Activated T-helper 1 cell treated with anti-CD3 and anti-CD28 coated beads, Interleukin-12 subunit alpha, Interleukin-12 subunit beta, Interleukin-2, Interleukin-4 antibody, amounts not matched to agents 30 ng/mL and 10 ng/mL and 1 ng/mL, durations not matched to agents 14 hours and 24 hours and 36 hours (primary cell): ENCODE measurements at regions not wholly inside any gene's neighbourhood (a gene's known extent, or its start where the extent isn't known, plus 50 kb on each side); places are given as distances from the start of the nearest gene placed in this dataset.

Experiments
- DNase-seq: peaks from one replicate; pipeline ENCODE4 v3.0.0; 2021; ENCODE audit warnings: low spot score
- H3K27ac Mint-ChIP-seq: one replicate; pipeline ENCODE4 v1.8.0; 2021; ENCODE audit warnings: mild to moderate bottlenecking, mixed read lengths
- H3K27me3 Mint-ChIP-seq: one replicate; pipeline ENCODE4 v1.8.0; 2022; ENCODE audit warnings: mild to moderate bottlenecking, moderate library complexity, mixed read lengths; ENCODE audit not compliant: insufficient read depth
- H3K36me3 Mint-ChIP-seq: one replicate; pipeline ENCODE4 v1.8.0; 2021; ENCODE audit warnings: low read depth, mixed read lengths
- H3K4me1 Mint-ChIP-seq: one replicate; pipeline ENCODE4 v1.8.0; 2021; ENCODE audit warnings: low read depth, mixed read lengths
- H3K4me3 Mint-ChIP-seq: one replicate; pipeline ENCODE4 v1.8.0; 2021; ENCODE audit warnings: mild to moderate bottlenecking, moderate library complexity, mixed read lengths
- H3K9me3 Mint-ChIP-seq: one replicate; pipeline ENCODE4 v1.8.0; 2021; ENCODE audit warnings: mixed read lengths
- intact Hi-C: fragments of 100-400 bp; cut with micrococcal nuclease; formaldehyde crosslinking; loops from one replicate; pipeline ENCODE4 v1.15.1; 2024

- no peak overlapping the region for H3K4me3 Mint-ChIP-seq
- intact Hi-C loops = no loop called here
- no peaks in the 10 kb centered on the region for H3K27me3 Mint-ChIP-seq
- H3K9me3 Mint-ChIP-seq = no peaks in the 10 kb centered on the region
- H3K36me3 Mint-ChIP-seq = no peaks in the 10 kb centered on the region
- H3K27ac Mint-ChIP-seq = no peak overlapping the region
- H3K4me1 Mint-ChIP-seq = no peaks in the 10 kb centered on the region
- DNase-seq = no peak
Observed at GRCh38 chr13:58767566-58767965, 1136.0 kb downstream of the PCDH17 start.

- H3K36me3 Mint-ChIP-seq = no peaks in the 10 kb centered on the region
- no peaks in the 10 kb centered on the region for H3K4me1 Mint-ChIP-seq
- no peak for DNase-seq
- intact Hi-C loops = no loop called here
- H3K4me3 Mint-ChIP-seq = no peak overlapping the region
- H3K9me3 Mint-ChIP-seq = peaks cover 4% of the 10 kb centered on the region
- no peak overlapping the region for H3K27ac Mint-ChIP-seq
- H3K27me3 Mint-ChIP-seq = no peaks in the 10 kb centered on the region
Observed at GRCh38 chr13:58773280-58773859, 1141.8 kb downstream of the PCDH17 start.

- intact Hi-C loops = no loop called here
- no peak for DNase-seq
- Mint-ChIP-seq H3K9me3 (peaks cover 11% of the 10 kb centered on the region), H3K27ac (no peak overlapping the region), H3K4me1 (no peaks in the 10 kb centered on the region), H3K27me3 (no peaks in the 10 kb centered on the region), H3K4me3 (no peak overlapping the region), H3K36me3 (no peaks in the 10 kb centered on the region)
Observed at GRCh38 chr13:58782736-58783135, 1151.2 kb downstream of the PCDH17 start.

GRCh38 chr13:58792854-58793253 lies 1161.3 kb downstream of the PCDH17 start:
- Mint-ChIP-seq H3K9me3 (peaks cover 3% of the 10 kb centered on the region), H3K27ac (no peak overlapping the region), H3K4me3 (no peak overlapping the region), H3K27me3 (no peaks in the 10 kb centered on the region), H3K36me3 (no peaks in the 10 kb centered on the region), H3K4me1 (no peaks in the 10 kb centered on the region)
- DNase-seq = no peak
- intact Hi-C loops = no loop called here

GRCh38 chr13:58795715-58796114 lies 1164.2 kb downstream of the PCDH17 start:
- Mint-ChIP-seq H3K36me3 (no peaks in the 10 kb centered on the region), H3K27ac (no peak overlapping the region), H3K27me3 (no peaks in the 10 kb centered on the region), H3K9me3 (no peaks in the 10 kb centered on the region), H3K4me3 (no peak overlapping the region), H3K4me1 (no peaks in the 10 kb centered on the region)
- no peak for DNase-seq
- intact Hi-C loops = no loop called here

GRCh38 chr13:58804832-58805231 lies 1173.3 kb downstream of the PCDH17 start:
- H3K9me3 Mint-ChIP-seq = no peaks in the 10 kb centered on the region
- no peaks in the 10 kb centered on the region for H3K27me3 Mint-ChIP-seq
- intact Hi-C loops = no loop called here
- no peaks in the 10 kb centered on the region for H3K36me3 Mint-ChIP-seq
- H3K27ac Mint-ChIP-seq = no peak overlapping the region
- no peaks in the 10 kb centered on the region for H3K4me1 Mint-ChIP-seq
- H3K4me3 Mint-ChIP-seq = no peak overlapping the region
- no peak for DNase-seq

GRCh38 chr13:58806401-58806800 lies 1174.9 kb downstream of the PCDH17 start:
- intact Hi-C loops = no loop called here
- no peaks in the 10 kb centered on the region for H3K4me1 Mint-ChIP-seq
- DNase-seq = no peak
- no peaks in the 10 kb centered on the region for H3K36me3 Mint-ChIP-seq
- no peaks in the 10 kb centered on the region for H3K27me3 Mint-ChIP-seq
- no peaks in the 10 kb centered on the region for H3K9me3 Mint-ChIP-seq
- H3K27ac Mint-ChIP-seq = no peak overlapping the region
- H3K4me3 Mint-ChIP-seq = no peak overlapping the region

GRCh38 chr13:58823701-58824100 lies 1192.2 kb downstream of the PCDH17 start:
- DNase-seq = no peak
- Mint-ChIP-seq H3K9me3 (peaks cover 21% of the 10 kb centered on the region), H3K27me3 (no peaks in the 10 kb centered on the region), H3K27ac (no peak overlapping the region), H3K36me3 (no peaks in the 10 kb centered on the region), H3K4me3 (no peak overlapping the region), H3K4me1 (no peaks in the 10 kb centered on the region)
- intact Hi-C loops = no loop called here

- H3K4me3 Mint-ChIP-seq = no peak overlapping the region
- no peaks in the 10 kb centered on the region for H3K27me3 Mint-ChIP-seq
- intact Hi-C loops = no loop called here
- H3K27ac Mint-ChIP-seq = no peak overlapping the region
- H3K9me3 Mint-ChIP-seq = peaks cover 19% of the 10 kb centered on the region
- no peaks in the 10 kb centered on the region for H3K4me1 Mint-ChIP-seq
- DNase-seq = no peak
- H3K36me3 Mint-ChIP-seq = no peaks in the 10 kb centered on the region
Observed at GRCh38 chr13:58827904-58828303, 1196.4 kb downstream of the PCDH17 start.

- no peak for DNase-seq
- no peaks in the 10 kb centered on the region for H3K36me3 Mint-ChIP-seq
- H3K27me3 Mint-ChIP-seq = no peaks in the 10 kb centered on the region
- H3K4me3 Mint-ChIP-seq = no peak overlapping the region
- H3K27ac Mint-ChIP-seq = no peak overlapping the region
- no peaks in the 10 kb centered on the region for H3K4me1 Mint-ChIP-seq
- intact Hi-C loops = no loop called here
- H3K9me3 Mint-ChIP-seq = peaks cover 5% of the 10 kb centered on the region
Observed at GRCh38 chr13:58830841-58831240, 1199.3 kb downstream of the PCDH17 start.

GRCh38 chr13:58838615-58839014 lies 1207.1 kb downstream of the PCDH17 start:
- no peak for DNase-seq
- H3K9me3 Mint-ChIP-seq = peaks cover 5% of the 10 kb centered on the region

GRCh38 chr13:58843071-58843470 lies 1211.5 kb downstream of the PCDH17 start:
- H3K4me3 Mint-ChIP-seq = no peak overlapping the region
- DNase-seq = no peak
- H3K27me3 Mint-ChIP-seq = no peaks in the 10 kb centered on the region
- H3K9me3 Mint-ChIP-seq = peaks cover 5% of the 10 kb centered on the region
- no peaks in the 10 kb centered on the region for H3K36me3 Mint-ChIP-seq
- no peak overlapping the region for H3K27ac Mint-ChIP-seq
- H3K4me1 Mint-ChIP-seq = no peaks in the 10 kb centered on the region
- intact Hi-C loops = no loop called here

More at GRCh38 chr13:58838615-58839014, 1207.1 kb downstream of the PCDH17 start:
- Mint-ChIP-seq H3K27ac (no peak overlapping the region), H3K4me1 (no peaks in the 10 kb centered on the region), H3K36me3 (no peaks in the 10 kb centered on the region), H3K4me3 (no peak overlapping the region), H3K27me3 (no peaks in the 10 kb centered on the region)
- intact Hi-C loops = no loop called here

- H3K27ac Mint-ChIP-seq = no peak overlapping the region
- intact Hi-C loops = no loop called here
Observed at GRCh38 chr13:58843567-58843966, 1212.0 kb downstream of the PCDH17 start.

GRCh38 chr13:58850161-58850560 lies 1218.6 kb downstream of the PCDH17 start:
- H3K9me3 Mint-ChIP-seq = no peaks in the 10 kb centered on the region
- intact Hi-C loops = no loop called here
- H3K36me3 Mint-ChIP-seq = no peaks in the 10 kb centered on the region
- DNase-seq = no peak
- H3K4me3 Mint-ChIP-seq = no peak overlapping the region
- no peaks in the 10 kb centered on the region for H3K4me1 Mint-ChIP-seq
- no peaks in the 10 kb centered on the region for H3K27me3 Mint-ChIP-seq
- H3K27ac Mint-ChIP-seq = no peak overlapping the region

More at GRCh38 chr13:58843567-58843966, 1212.0 kb downstream of the PCDH17 start:
- Mint-ChIP-seq H3K9me3 (peaks cover 5% of the 10 kb centered on the region), H3K4me3 (no peak overlapping the region), H3K36me3 (no peaks in the 10 kb centered on the region), H3K27me3 (no peaks in the 10 kb centered on the region), H3K4me1 (no peaks in the 10 kb centered on the region)
- no peak for DNase-seq
